HG02870 (cell line): ENCODE measurements at regions not wholly inside any gene's neighbourhood (a gene's known extent, or its start where the extent isn't known, plus 50 kb on each side); places are given as distances from the start of the nearest gene placed in this dataset.

Experiments
- ATAC-seq: cut with Tn5 transposase; IDR thresholded peaks from one replicate; pipeline ENCODE4 v1.9.1; 2021; ENCODE audit warnings: mild to moderate bottlenecking, moderate library complexity; ENCODE audit not compliant: unreplicated experiment

- no peak for ATAC-seq
Measured at GRCh38 chr15:95269242-95270183, 1038.2 kb downstream of the MCTP2 start.

DNA sequence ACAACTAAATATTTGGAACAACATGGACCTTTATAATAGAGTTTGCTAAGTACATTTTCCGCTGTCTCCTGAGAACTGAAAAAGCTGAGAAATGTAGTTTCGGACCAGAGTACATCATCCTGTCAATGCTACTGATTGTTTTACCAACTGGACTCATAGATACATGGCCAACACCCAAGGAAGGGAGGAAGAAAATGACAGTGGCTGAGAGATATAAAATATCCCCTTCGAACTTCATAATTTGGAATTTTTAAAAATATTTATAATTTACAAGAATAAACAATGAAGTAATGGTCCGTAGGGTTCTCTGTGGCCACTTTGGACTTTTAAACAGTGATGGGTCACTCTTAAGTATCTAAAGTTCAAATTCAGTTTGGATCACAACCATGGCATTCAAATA lies 1042.7 kb downstream of the MCTP2 start:
- ATAC-seq = no peak

DNA sequence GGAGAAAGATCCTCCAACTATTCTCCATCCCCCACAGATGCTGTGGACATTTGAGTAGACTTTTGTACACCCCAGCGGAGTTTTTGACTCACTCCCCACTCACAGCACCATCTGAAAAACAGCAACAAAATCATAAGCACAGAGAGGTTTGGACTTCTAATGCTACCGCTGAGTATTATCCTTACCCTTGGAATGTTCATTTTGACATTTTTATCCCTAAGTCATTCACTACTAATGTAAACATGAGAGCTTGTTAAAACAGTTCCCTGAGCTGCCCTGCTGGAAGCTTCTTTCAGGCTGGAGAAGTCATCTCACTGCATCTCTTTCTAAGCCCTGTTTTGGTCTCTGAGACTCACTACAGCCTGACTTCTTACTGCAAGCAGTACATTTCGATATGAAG lies 1045.9 kb downstream of the MCTP2 start:
- no peak for ATAC-seq

- no peak for ATAC-seq
Measured at GRCh38 chr15:95278532-95279245, 1047.3 kb downstream of the MCTP2 start.

GRCh38 chr15:95279277-95280019 lies 1048.1 kb downstream of the MCTP2 start:
- no peak for ATAC-seq

DNA sequence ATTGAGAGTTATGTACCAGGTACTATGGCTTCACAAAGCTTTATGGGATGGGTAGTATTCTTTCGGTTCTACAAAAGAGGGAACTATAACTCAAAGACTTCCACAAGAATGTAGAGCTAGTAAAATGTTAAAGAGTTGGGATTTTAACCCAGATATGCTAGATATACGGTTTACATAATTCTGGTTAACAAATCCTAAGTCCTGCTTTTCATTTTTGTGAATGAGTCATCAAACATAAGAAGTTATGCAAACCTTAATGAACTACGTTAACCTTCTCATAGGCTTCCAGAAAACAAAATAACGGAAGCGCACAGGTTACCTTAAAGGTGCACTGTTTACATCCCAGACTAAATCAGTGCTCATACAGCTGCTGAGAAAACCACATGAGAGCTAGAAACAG lies 1049.3 kb downstream of the MCTP2 start:
- no peak for ATAC-seq

DNA sequence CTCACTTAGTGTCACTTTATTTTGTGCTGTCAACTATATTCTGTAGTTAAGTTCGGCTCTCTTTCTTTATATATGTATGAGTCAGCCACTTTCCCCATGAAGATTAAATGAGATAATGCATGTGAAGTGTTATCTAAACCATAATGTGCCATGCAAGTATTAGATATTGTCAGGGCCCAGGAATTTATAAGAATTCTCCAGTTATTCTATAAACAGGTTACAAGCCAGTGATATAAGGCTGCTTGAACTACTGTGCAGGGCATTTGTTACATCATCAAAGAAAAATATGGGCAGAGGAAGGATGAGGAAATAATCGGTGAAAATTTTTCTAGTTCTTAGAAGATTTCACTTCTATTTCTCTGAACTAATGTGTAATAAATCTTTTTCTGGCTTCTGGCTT lies 1049.0 kb upstream of the NR2F2 start:
- ATAC-seq = no peak

- ATAC-seq = no peak
Measured at GRCh38 chr15:95284492-95284891, 1046.0 kb upstream of the NR2F2 start.

- ATAC-seq = no peak
Measured at GRCh38 chr15:95284933-95285421, 1045.5 kb upstream of the NR2F2 start.

DNA sequence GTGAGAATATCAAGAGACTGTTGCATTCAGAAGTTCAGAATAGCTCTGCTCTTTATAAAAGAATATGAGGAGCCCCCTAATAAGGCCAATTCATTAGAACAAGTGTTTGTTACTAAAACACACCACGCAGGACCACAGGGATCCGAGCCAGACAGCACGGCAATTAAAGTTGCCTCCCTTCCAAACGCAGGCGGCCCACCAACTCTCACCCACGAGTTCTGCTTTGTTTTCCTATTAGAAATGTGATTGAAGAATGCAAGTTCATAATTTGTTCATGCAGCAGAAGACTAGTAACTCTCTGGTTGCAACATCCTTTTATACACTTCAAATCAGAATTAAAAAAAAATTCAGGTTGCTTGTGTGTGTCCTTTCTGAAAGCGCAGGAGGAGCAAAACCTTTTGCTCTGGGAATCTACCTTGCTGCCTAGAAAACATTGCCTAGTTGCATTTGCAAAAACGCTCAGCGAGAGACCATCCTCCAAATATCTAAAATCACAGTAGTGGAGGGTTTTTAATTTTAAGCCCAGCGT lies 1044.1 kb upstream of the NR2F2 start:
- no peak for ATAC-seq

GRCh38 chr15:95287720-95288103 lies 1042.8 kb upstream of the NR2F2 start:
- ATAC-seq = no peak

DNA sequence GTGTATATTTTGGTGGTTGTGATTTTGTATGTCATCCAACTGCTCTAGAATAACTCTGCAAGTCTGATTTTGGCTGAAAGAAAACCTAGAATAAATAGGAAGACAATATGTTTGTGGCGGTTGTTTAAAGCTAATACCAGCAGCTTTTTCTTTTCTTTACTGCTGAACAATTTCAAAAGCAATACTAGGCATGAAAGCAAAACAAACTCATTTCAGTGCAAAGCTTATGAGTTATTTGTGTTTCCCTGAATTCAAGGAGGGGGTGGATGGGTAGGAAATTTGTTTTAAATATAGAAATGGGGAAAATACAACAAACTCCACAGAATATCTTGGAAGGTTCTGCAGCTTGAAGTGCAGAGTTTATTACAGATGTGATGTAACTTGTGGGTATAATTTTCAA lies 1041.9 kb upstream of the NR2F2 start:
- ATAC-seq = no peak

DNA sequence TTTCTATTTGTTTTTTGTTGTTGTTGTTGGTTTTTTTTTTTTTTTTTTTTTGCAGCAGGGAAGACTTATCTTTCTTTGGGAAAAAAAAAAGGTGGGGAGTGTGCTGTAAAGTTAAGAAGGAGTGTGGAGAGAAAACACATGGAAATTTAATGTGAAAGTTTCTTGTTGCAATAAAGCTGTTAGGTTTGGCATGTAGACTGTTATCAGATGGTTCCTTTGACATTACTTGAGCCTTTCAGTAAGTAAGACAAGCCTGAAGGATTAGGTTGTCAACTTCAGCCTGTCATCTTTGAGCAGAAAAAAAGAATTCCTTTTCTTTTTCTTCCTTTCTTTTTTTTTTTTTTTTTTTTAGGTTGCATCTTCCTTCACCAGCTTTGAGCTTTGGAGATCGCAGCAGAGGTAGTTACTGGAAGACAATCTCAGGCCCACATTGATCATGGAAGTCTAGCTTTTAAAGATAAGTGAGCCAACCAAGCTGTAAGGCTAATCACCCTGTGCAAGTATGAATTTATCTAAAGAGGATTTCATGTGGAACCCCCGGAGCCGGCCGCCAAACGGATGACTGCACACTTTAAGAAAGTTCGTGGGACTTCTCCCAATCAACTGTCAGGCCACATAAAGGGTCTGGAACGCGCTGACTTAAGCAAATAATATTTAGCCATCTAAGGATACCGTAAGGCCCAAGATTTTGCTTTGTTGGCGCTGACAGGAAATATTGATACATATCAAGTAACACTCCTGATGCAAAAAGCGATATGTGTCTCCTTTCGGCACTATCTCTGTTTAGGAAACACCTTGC lies 1040.1 kb upstream of the NR2F2 start:
- ATAC-seq = no peak

DNA sequence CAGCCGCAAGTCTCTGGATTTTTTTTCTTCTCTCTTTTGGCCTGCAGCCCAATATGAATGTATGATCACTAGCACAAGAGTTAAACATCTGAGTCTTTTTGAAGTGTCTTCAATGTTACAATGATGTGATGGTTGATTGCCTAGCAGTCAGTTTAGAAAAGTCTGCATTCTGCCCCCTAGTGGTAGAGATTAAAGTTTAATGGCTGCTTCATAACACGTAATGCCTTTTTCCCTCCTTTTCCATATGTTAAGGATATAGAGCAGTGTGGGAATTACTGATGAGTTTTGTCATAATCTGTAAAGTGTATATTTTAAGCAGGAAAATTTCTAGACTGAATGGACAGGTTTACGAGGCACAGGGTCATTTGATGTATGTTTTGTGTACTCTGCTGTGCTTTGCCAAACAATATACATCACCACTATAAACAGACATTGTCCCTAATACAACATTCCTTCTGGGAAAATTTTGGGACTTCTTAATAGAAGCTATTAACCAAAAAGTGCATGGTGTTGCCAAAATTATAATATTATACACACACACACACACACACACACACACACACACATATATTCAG lies 1038.5 kb upstream of the NR2F2 start:
- ATAC-seq = no peak

DNA sequence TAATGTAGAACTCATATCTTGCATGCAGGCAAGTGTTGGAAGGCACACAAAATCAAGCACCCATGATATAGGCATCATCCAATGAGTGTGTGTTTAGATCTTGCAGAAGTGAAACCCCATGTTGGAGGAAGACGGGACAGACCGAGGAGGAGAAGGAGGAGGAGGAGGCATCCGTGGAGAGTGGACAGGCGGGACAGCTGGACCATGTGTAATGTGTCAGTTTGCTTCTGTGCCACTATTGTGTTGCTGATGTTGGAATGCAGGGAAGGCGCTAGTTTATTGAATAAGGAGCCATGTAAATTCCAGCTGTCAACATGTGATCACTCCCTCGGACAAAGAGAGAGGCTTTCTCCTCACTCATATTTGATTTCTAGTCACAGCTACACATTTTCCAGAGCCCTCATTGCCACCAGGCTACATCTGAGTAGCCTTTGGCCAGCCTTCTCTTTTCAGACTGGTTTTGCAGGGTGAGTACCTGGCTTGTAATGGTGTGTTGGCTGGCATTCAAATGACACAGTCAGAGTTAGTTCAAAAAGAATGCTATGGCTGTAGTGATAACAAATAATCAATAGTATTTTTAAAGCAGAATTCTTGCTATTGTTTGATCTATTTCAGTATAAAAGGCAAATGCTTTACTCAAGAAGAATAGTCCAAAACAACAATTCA lies 1037.6 kb upstream of the NR2F2 start:
- no peak for ATAC-seq

GRCh38 chr15:95293456-95294031 lies 1037.0 kb upstream of the NR2F2 start:
- ATAC-seq = no peak

DNA sequence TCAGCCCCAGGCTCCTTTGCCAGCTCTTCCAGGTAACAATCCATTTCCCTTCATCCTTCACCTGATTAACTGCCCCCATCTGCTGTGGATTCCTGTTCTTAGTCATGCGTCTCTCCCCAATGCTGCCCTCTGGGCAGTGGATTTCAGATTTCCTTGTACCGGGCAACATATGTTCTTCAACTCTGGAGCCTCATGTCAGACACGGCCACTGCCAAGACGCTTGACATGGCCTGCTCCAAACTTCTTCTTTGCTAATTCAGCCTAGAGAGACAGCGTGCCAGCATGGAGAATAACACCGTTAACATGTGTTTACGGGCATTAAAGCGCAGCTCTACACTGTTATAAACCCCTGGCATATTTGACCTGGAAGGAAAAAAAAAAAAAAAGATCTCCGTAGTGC lies 1035.1 kb upstream of the NR2F2 start:
- ATAC-seq = no peak

DNA sequence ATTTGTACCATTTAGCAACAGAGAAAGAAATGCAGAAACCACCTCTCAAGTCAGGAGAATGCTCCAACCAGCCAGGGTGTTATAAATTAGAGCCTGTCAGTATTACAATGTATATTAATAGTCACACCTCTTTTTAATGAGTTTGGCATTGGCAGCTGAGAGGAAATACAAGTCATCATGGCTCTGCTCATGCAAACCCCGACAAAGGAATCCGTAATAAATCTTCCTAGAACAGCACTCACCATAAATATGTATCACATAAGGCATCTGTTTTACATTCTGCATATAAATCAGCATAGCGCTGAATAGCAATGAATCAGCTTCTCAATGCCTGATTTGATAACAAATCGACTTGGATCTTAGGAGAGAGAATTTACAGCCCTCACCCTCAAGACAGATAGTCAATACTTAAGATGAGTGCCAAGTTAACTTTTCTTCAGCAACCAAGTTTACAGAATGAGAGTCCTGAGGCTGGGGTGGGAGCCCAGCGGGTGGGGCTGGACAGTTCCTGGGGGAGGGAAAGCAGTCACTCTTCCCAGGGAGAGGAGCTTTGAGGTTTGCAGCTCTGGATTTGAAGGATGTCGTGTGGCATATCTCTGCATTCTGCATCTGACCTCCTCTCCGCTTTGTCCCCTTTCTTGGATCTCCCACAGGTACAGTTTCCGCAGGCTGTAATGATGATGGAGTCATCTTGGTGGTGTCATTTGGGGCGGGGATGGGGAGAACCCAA lies 1034.4 kb upstream of the NR2F2 start:
- ATAC-seq = no peak
